ENCODE measurements at regions not wholly inside any gene's neighbourhood (a gene's known extent, or its start where the extent isn't known, plus 50 kb on each side); places are given as distances from the start of the nearest gene placed in this dataset.

DNA sequence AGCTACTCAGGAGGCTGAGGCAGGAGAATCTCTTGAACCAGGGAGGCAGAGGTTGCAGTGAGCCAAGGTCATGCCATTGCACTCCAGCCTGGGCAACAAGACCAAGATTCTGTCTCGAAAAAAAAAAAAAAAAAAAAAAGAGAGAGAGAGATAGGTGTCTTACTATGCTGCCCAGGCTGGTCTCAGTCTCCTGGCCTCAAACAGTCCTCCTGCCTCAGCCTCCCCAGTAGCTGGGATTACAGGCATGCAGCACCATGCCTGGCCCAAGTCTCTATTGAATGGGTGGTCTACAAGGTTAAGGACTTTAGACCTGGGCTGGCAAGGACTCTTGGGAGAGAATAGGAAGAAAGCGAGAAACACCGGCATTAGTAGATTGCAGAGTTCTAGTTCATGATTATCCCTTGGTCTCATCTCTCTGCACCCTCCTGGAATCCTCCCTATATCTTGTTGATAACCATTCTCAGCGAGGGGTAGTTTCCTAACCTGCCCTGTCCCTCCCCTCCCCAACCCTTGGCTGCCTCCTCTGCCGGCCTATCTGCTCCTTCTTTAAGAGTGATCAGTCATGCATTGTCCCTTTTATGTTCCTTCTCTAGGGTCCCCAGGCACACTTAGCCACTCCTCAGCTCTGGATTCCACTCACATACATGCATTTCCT, 128.1 kb upstream of the MAP1LC3B2 start:
- no peak for DNase-seq (ENCODE audit: low spot score in 2 of 2)

DNA sequence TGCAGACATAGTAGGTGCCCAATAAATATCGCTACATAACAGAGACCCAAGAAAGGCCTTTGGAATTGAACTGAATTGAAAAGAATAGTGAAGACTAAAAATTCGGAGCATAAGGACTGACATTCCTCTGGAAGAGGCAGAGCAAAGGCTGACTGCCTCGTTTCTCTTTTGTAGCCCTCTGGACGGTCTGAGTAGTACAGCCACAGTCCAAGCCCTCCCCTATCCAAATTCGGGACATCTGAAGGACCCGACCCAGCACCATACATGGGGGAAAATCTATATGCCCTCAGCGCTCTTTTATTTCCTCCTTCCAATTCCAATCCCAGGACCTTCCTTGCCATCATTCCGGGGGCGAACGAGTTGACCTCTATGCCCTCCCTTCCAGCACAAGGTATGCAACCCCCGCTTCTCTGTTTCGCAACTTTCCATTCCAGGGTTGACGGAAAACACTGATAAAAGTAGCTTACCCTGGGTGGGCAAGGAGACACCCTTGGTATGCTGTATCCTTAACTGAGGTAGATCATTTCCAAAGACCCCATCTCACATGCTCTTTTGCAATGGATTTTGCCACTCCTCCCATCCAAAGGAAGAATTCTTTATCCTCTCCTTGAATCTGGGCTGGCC, 127.4 kb upstream of the MAP1LC3B2 start:
- H3K4me3 ChIP-seq: no peak overlapping the region
- intact Hi-C loops (cut with DNase I; ENCODE audit: low total_unique reads): loop anchor here (10.0 kb wide), 1 partner anchor 1427 kb away; no protein-coding TSS in a partner anchor
- H3K4me1 ChIP-seq: peaks cover 9 to 11% of the 10 kb centered on the region in 2 donors
- H3K27me3 ChIP-seq: no peaks in the 10 kb centered on the region
- no peak for DNase-seq (ENCODE audit: low spot score in 2 of 2)
- H3K27ac ChIP-seq: peak overlapping the region; percentile 40 to 44
- no peak for TF ChIP-seq POLR2AphosphoS5 (IDR thresholded peaks at IDR 0.05)
- no peak for TF ChIP-seq POLR2A (IDR thresholded peaks at IDR 0.05)
- TF ChIP-seq, protein P1, sequence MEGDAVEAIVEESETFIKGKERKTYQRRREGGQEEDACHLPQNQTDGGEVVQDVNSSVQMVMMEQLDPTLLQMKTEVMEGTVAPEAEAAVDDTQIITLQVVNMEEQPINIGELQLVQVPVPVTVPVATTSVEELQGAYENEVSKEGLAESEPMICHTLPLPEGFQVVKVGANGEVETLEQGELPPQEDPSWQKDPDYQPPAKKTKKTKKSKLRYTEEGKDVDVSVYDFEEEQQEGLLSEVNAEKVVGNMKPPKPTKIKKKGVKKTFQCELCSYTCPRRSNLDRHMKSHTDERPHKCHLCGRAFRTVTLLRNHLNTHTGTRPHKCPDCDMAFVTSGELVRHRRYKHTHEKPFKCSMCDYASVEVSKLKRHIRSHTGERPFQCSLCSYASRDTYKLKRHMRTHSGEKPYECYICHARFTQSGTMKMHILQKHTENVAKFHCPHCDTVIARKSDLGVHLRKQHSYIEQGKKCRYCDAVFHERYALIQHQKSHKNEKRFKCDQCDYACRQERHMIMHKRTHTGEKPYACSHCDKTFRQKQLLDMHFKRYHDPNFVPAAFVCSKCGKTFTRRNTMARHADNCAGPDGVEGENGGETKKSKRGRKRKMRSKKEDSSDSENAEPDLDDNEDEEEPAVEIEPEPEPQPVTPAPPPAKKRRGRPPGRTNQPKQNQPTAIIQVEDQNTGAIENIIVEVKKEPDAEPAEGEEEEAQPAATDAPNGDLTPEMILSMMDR (IDR thresholded peaks at IDR 0.05): no peak
- peaks cover 0 to 3% of the 10 kb centered on the region in 2 donors for H3K9me3 ChIP-seq
- no peaks in the 10 kb centered on the region for H3K36me3 ChIP-seq

More for the DNA sequence above, 128.1 kb upstream of the MAP1LC3B2 start:
- H3K27ac ChIP-seq: no peak overlapping the region
- no peak overlapping the region for H3K4me3 ChIP-seq
- peaks cover 9 to 11% of the 10 kb centered on the region in 2 donors for H3K4me1 ChIP-seq
- intact Hi-C loops (cut with DNase I; ENCODE audit: low total_unique reads): loop anchor here (10.0 kb wide), 1 partner anchor 1426 kb away; no protein-coding TSS in a partner anchor
- no peaks in the 10 kb centered on the region for H3K36me3 ChIP-seq
- H3K9me3 ChIP-seq: peaks cover 0 to 3% of the 10 kb centered on the region in 2 donors
- TF ChIP-seq POLR2A (IDR thresholded peaks at IDR 0.05) (no peak), POLR2AphosphoS5 (IDR thresholded peaks at IDR 0.05) (no peak)
- TF ChIP-seq, protein P1 (IDR thresholded peaks at IDR 0.05): no peak
- no peaks in the 10 kb centered on the region for H3K27me3 ChIP-seq

DNA sequence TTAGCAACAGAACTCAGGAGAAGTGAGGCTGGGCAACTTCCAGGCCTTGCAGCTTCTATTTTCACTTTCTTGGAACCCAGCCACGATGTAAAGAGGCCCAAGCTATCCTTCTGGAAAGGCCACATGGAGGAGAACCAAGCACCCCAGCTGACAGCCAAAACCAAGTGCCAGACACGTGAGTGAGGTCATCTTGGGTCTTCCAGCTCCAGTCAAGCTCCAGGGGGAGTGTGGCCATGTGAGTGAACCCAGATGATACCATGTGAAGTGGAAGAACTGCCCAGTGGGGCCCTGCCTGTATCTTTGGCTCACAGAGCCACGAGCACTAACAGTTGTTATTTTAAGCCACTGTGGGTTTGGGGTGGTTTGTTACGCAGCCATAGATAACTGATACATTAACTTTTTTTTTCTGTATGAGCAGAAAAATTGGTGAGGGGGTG, 126.8 kb upstream of the MAP1LC3B2 start:
- peak overlapping the region; percentile 40 to 44 for H3K27ac ChIP-seq
- no peak overlapping the region for H3K4me3 ChIP-seq
- intact Hi-C loops (cut with DNase I; ENCODE audit: low total_unique reads): loop anchor here (10.0 kb wide), 1 partner anchor 1428 kb away; no protein-coding TSS in a partner anchor
- TF ChIP-seq POLR2A (IDR thresholded peaks at IDR 0.05): no peak
- no peak for TF ChIP-seq POLR2AphosphoS5 (IDR thresholded peaks at IDR 0.05)
- TF ChIP-seq, protein P1 (IDR thresholded peaks at IDR 0.05): no peak
- H3K36me3 ChIP-seq: no peaks in the 10 kb centered on the region
- H3K9me3 ChIP-seq: peaks cover 0 to 3% of the 10 kb centered on the region in 2 donors
- peaks cover 9 to 11% of the 10 kb centered on the region in 2 donors for H3K4me1 ChIP-seq
- no peaks in the 10 kb centered on the region for H3K27me3 ChIP-seq
- DNase-seq (ENCODE audit: low spot score in 2 of 2): no peak

DNA sequence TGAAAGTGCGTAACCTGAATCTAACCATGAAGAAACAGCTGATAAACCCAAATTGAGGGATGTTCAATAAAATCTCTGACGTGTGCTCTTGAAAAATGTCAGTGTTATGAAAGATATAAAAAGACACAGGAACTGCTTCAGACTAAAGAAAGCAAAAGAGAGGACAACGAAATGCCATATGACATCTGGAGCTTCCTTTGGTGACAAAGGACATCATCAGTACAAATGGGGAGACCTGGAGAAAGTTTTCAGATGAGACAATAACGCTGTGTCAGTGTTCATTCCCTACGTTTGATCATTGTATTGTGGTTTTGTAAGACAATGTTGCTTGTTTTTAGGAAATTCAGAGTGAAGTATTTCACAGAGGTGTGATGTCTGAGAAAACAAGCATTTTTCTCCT, 125.9 kb upstream of the MAP1LC3B2 start:
- peaks cover 0 to 3% of the 10 kb centered on the region in 2 donors for H3K9me3 ChIP-seq
- H3K4me1 ChIP-seq: peaks cover 9 to 11% of the 10 kb centered on the region in 2 donors
- peak overlapping the region in 1 of 2 donors; percentile 87 for H3K27ac ChIP-seq
- intact Hi-C loops (cut with DNase I; ENCODE audit: low total_unique reads): loop anchor here (10.0 kb wide), 1 partner anchor 1428 kb away; no protein-coding TSS in a partner anchor
- no peak overlapping the region for H3K4me3 ChIP-seq
- no peaks in the 10 kb centered on the region for H3K27me3 ChIP-seq
- no peak for DNase-seq (ENCODE audit: low spot score in 2 of 2)
- no peaks in the 10 kb centered on the region for H3K36me3 ChIP-seq
- TF ChIP-seq POLR2A (IDR thresholded peaks at IDR 0.05) (no peak), POLR2AphosphoS5 (IDR thresholded peaks at IDR 0.05) (no peak)
- TF ChIP-seq, protein P1 (IDR thresholded peaks at IDR 0.05): no peak

Data from breast epithelium (tissue), 4 donors.